PC-3 (cell line): ENCODE measurements at regions not wholly inside any gene's neighbourhood (a gene's known extent, or its start where the extent isn't known, plus 50 kb on each side); places are given as distances from the start of the nearest gene placed in this dataset.

Experiments
- CTCF ChIP-seq: fragments of 300-600 bp; sonication (generic); conservative IDR thresholded peaks from 2 replicates; pipeline ENCODE4 v1.5.1; 2017; ENCODE audit warnings: antibody characterized with exemption, low read depth, mild to moderate bottlenecking, low read length
- EZH2phosphoT487 ChIP-seq: fragments of 300-600 bp; sonication (generic); IDR thresholded peaks from 2 replicates; pipeline ENCODE4 v1.6.1; 2018; ENCODE audit warnings: mild to moderate bottlenecking, antibody characterized with exemption, low read length, borderline replicate concordance

DNA sequence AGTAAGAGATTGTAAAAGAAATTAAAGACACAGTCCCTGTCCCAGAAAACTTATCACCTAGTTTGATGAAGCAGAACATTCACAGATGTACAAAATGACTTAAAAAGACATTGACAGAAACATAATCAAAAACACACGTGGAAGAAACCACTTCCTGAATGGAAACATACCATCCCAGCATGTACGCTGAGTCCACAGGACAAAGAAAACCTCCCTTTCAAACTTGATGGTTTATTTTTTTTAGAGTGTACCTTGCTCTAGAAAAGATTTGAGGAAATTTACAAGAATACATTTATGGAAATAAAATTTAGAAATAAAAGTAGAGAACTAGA is 140.9 kb downstream of the PMP22 start:
- TF ChIP-seq EZH2phosphoT487 (no peak), CTCF (no peak)
